ENCODE measurements at regions not wholly inside any gene's neighbourhood (a gene's known extent, or its start where the extent isn't known, plus 50 kb on each side); places are given as distances from the start of the nearest gene placed in this dataset.

GRCh38 chr9:88684046-88684445, 149.1 kb downstream of the NXNL2 start:
- Histone ChIP-seq H3K4me3 (ENCODE audit: severe bottlenecking) (no peak overlapping the region), H3K36me3 (ENCODE audit: low read depth) (no peaks in the 10 kb centered on the region), H3K9me3 (ENCODE audit: severe bottlenecking) (no peaks in the 10 kb centered on the region), H3K27ac (ENCODE audit: poor library complexity, severe bottlenecking) (no peak overlapping the region), H3K4me1 (ENCODE audit: insufficient read depth, poor library complexity, severe bottlenecking) (no peaks in the 10 kb centered on the region), H3K27me3 (ENCODE audit: insufficient read depth, poor library complexity, severe bottlenecking) (no peaks in the 10 kb centered on the region)
- ATAC-seq (ENCODE audit: low read depth) (no peak), DNase-seq (ENCODE audit: low spot score) (no peak)
- TF ChIP-seq CTCF (IDR thresholded peaks at IDR 0.05; ENCODE audit: poor library complexity, severe bottlenecking), result no peak

- no peak for TF ChIP-seq CTCF (IDR thresholded peaks at IDR 0.05; ENCODE audit: poor library complexity, severe bottlenecking)
- no peaks in the 10 kb centered on the region for H3K36me3 ChIP-seq (ENCODE audit: low read depth)
- ATAC-seq (ENCODE audit: low read depth) (no peak), DNase-seq (ENCODE audit: low spot score) (no peak)
- no peak overlapping the region for H3K4me3 ChIP-seq (ENCODE audit: severe bottlenecking)
- H3K4me1 ChIP-seq (ENCODE audit: insufficient read depth, poor library complexity, severe bottlenecking), result no peaks in the 10 kb centered on the region
- H3K27me3 ChIP-seq (ENCODE audit: insufficient read depth, poor library complexity, severe bottlenecking), result no peaks in the 10 kb centered on the region
- H3K9me3 ChIP-seq (ENCODE audit: severe bottlenecking), result no peaks in the 10 kb centered on the region
- H3K27ac ChIP-seq (ENCODE audit: poor library complexity, severe bottlenecking), result no peak overlapping the region
These were observed 149.9 kb downstream of the NXNL2 start for GRCh38 chr9:88684845-88685244.

- Histone ChIP-seq H3K4me3 (ENCODE audit: severe bottlenecking) (no peak overlapping the region), H3K36me3 (ENCODE audit: low read depth) (no peaks in the 10 kb centered on the region), H3K27me3 (ENCODE audit: insufficient read depth, poor library complexity, severe bottlenecking) (no peaks in the 10 kb centered on the region), H3K9me3 (ENCODE audit: severe bottlenecking) (no peaks in the 10 kb centered on the region), H3K4me1 (ENCODE audit: insufficient read depth, poor library complexity, severe bottlenecking) (no peaks in the 10 kb centered on the region), H3K27ac (ENCODE audit: poor library complexity, severe bottlenecking) (no peak overlapping the region)
- DNase-seq (ENCODE audit: low spot score), result no peak
- no peak for ATAC-seq (ENCODE audit: low read depth)
- no peak for TF ChIP-seq CTCF (IDR thresholded peaks at IDR 0.05; ENCODE audit: poor library complexity, severe bottlenecking)
These were observed 151.0 kb downstream of the NXNL2 start for GRCh38 chr9:88685966-88686365.

- Histone ChIP-seq H3K4me3 (ENCODE audit: severe bottlenecking) (no peak overlapping the region), H3K36me3 (ENCODE audit: low read depth) (no peaks in the 10 kb centered on the region), H3K27me3 (ENCODE audit: insufficient read depth, poor library complexity, severe bottlenecking) (no peaks in the 10 kb centered on the region), H3K27ac (ENCODE audit: poor library complexity, severe bottlenecking) (no peak overlapping the region), H3K4me1 (ENCODE audit: insufficient read depth, poor library complexity, severe bottlenecking) (no peaks in the 10 kb centered on the region), H3K9me3 (ENCODE audit: severe bottlenecking) (no peaks in the 10 kb centered on the region)
- DNase-seq (ENCODE audit: low spot score) (no peak), ATAC-seq (ENCODE audit: low read depth) (no peak)
- TF ChIP-seq CTCF (IDR thresholded peaks at IDR 0.05; ENCODE audit: poor library complexity, severe bottlenecking), result no peak
These were observed 154.7 kb downstream of the NXNL2 start for GRCh38 chr9:88689509-88690298.

- no peak for TF ChIP-seq CTCF (IDR thresholded peaks at IDR 0.05; ENCODE audit: poor library complexity, severe bottlenecking)
- H3K36me3 ChIP-seq (ENCODE audit: low read depth), result no peaks in the 10 kb centered on the region
- no peaks in the 10 kb centered on the region for H3K9me3 ChIP-seq (ENCODE audit: severe bottlenecking)
- DNase-seq (ENCODE audit: low spot score), result no peak
- no peak overlapping the region for H3K4me3 ChIP-seq (ENCODE audit: severe bottlenecking)
- H3K27me3 ChIP-seq (ENCODE audit: insufficient read depth, poor library complexity, severe bottlenecking), result no peaks in the 10 kb centered on the region
- no peaks in the 10 kb centered on the region for H3K4me1 ChIP-seq (ENCODE audit: insufficient read depth, poor library complexity, severe bottlenecking)
- H3K27ac ChIP-seq (ENCODE audit: poor library complexity, severe bottlenecking), result no peak overlapping the region
- no peak for ATAC-seq (ENCODE audit: low read depth)
These were observed 155.7 kb downstream of the NXNL2 start for GRCh38 chr9:88690628-88691027.

Data from RWPE2 (cell line).